GM21528 (cell line): ENCODE measurements at regions not wholly inside any gene's neighbourhood (a gene's known extent, or its start where the extent isn't known, plus 50 kb on each side); places are given as distances from the start of the nearest gene placed in this dataset.

Experiments used
- ATAC-seq: cut with Tn5 transposase; IDR thresholded peaks from one replicate; pipeline ENCODE4 v1.9.1; 2021; ENCODE audit warnings: mild to moderate bottlenecking, moderate library complexity; ENCODE audit not compliant: unreplicated experiment, low FRiP score

DNA sequence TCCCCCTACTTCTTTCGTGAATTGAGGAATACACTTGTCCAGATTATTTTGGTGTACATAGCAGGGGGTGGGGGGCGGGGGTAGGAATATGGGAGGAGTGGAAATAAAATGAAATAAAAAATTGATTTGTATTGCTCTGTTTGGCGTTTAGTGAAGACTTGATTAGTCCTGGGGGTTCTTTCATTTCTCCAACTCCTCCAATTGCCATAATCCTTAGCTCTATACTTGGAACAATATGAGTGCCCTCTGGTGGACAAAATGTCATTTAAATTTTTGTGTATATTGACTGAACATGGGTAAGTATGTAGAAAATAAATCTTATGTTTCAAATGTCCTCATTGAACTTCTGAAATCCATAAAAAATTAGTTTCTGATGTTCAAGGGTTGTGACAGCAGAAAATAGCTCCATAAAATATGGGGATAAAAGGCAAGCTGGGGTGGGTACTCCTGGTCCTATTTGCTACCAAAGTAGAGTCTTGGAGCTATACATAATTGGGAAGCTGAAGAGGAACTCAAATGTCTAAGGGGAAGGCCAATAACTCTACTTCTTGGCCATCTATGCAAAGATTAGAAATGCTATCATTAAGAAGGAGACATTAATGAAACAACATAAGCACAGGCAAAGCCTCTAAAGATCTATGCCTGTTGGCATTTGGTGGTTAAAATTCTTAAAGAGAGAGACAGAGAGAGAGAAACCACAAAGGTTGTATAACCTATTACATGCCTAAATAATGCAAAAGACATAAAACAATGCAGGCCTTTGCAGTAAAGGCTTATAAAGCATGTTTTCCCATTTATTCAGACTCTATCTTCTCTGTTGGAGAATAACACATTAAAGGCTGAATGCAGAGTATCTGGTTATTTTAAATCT, 421.6 kb downstream of the METTL15 start:
- ATAC-seq: no peak

DNA sequence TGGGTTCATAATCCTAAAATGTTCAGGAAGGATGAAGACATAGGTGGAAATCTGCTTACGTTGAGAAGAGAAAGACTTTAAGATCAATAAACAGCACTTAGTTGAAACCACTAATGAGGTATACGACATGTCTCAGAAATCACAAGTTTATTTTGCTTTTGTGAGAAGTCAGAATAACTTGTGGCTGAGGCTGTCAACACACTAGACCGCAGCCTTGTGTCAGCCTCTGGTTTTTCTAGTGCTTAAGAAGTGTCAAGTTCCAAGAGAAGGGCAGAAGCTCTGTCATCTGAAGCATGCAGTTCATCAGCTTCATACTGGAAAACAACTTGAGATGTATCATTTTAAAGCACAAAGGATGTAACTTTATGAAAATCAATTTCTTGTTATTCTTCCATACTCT, 420.9 kb downstream of the METTL15 start:
- no peak for ATAC-seq

DNA sequence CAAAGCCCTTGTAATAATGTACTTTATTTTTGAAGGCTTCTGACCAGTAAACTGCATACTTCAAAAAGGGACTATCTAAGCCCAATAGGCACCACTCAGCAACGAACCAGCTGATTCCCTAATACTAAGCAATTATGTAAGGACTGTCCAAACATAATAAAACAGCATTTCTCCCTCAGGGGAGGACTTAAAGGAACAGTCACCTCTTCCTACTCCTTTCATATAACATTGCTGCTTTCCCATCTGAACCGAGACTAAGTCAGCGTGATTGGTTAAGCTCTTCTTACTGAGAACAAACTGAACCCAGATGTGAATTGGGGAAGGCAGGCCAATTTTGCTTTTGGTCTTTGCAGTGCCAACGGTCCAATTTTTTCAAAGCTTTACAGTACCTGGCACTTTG, 420.0 kb downstream of the METTL15 start:
- no peak for ATAC-seq

DNA sequence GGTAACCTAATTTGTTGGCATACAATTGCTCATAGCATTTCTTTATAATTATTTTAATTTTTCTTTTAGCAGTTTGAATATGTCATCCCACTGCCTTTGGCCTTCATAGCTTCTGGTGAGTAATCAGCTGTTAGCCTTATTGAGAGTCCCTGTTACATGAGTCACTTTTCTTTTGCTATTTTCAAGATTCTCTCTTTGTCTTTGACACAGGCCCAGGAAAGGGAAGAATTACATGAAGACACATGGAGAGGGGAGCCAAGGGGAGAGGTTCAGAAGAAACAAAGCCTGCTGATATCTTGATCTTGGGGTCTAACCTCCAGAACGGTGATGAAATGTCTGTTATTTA, 418.2 kb downstream of the METTL15 start:
- ATAC-seq: no peak

DNA sequence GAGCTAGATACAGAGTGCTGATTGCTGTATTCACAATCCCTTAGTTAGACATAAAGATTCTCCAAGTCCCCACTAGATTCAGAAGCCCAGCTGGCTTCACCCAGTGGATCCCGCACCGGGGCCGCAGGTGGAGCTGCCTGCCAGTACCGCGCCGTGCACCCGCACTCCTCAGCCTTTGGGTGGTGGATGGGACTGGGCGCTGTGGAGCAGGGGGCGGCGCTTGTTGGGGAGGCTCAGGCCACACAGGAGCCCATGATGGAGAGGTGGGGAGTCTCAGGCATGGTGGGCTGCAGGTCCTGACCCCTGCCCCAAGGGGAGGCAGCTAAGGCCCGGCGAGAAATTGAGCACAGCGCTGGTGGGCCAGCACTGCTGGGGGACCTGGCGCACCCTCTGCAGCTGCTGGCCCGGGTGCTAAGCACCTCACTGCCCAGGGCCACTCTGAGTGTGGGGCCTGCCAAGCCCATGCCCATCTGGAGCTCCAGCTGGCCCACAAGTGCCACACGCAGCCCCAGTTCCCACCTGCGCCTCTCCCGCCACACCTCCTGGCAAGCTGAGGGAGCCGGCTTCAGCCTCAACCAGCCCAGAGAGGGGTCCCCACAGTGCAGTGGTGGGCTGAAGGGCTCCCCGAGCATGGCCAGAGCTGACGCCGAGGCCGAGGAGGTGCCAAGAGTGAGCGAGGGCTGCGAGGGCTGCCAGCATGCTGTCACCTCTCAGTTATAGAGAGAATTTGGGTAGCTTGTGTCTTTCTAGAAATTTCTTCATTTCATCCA, 417.6 kb downstream of the METTL15 start:
- no peak for ATAC-seq

DNA sequence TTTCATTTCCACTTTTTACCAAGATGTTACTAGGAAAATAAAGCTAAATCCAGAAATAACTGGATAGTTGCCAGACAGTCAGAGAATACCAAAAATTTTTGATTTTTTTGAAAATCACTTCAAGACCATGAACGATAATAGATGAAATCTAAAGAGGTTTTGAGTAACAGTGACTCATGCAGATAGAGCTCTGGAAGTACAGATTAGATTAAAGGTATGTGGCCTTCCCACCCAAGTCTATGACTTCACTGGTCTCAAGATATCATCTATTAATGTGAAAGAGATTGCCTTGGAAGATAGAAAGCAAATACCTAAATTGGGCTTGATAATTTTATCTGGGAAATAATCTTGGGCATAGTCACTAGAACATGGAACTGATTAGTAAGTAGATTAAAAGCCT, 415.9 kb downstream of the METTL15 start:
- ATAC-seq: no peak

DNA sequence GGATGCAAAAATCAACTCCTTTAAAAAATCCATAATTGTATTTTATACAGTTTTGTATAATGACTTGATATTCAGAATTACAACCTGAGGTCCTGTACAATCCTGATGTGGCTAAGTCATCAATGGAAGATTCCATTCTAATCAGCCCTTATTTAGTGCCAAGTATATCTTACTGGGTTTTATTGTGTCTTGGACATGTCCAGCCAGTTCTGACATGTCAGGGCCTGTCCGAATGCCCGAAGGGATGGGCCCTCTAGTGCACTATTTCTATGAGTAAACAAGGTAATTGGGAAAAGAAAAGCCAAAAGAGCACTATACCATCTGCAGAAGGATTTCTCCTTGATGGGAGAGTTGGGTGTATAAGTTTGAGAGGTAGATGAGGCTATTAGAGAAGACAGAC, 412.9 kb downstream of the METTL15 start:
- ATAC-seq: no peak

DNA sequence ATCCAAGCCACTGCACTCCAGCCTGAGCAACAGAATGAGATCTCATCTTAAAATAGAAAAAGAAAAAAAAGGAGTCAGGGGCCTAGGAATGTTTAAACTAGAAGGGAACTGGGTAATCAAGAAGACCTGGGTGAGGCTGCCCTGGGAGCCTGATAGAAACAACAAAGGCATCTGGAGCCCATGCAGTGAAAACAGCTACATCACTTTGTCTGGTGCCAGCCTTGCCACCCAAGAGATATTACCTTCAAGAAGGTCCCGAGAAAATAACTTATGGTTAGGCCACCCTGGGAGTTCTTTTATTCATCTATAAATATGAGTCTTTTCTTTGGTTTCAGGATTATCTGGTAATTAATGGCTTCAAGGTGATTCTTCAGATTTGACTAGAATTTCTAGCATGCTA, 412.1 kb downstream of the METTL15 start:
- no peak for ATAC-seq

DNA sequence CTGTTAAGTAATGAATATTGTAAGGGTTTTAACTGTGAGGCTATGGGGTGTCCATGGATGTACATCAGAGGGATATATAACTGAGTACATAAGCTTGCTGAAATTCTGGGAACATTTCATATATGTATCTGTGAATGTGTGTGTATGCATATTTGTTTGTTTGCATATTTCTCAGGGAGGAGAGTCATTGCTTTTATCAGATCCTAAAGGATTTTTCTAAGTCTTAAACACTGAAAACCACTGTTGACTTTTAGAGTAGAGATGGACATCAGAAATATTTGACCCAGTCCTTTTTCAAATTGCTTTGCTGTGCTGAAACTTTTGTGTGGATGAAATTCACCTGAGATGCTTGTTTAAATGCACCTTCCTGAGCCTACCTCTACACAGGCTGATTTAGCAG, 410.6 kb downstream of the METTL15 start:
- ATAC-seq: no peak

DNA sequence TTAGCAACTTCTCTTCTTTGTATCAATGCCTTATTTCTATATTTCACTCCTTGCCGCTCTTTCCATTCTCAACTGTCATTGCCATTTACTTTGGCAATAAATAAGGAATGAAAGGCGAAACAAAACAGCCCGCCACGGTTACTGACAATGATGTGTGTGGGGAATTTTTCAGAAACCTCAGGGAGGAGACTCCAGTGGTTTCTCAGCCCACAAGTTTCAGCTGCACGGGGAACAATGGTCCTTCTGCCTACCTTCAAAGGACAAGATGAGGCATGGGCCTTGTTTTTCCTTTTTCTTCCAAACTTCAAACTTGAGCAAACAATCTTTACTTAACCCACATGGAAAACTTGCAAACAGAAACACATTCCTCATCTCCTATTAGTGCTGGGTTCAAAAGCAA, 409.4 kb downstream of the METTL15 start:
- ATAC-seq: no peak

DNA sequence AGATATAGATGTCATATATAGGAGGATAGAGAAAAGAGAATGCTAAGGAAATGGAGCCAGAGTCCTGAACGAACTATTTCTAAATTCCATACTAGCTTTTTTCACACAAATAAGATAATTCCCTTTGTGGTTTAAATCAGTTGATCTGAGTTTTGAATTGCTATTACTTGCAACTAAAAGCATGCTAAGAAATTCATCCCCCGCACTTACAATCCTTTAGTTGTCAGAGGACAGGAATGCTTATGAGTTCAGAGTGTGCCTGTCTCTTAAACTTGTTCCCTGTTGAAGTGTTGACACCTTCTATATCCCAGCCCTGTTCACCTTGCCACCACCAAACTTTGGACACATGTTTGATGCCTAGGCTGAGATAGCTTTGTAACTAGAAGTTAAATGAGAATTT, 406.2 kb downstream of the METTL15 start:
- ATAC-seq: no peak

DNA sequence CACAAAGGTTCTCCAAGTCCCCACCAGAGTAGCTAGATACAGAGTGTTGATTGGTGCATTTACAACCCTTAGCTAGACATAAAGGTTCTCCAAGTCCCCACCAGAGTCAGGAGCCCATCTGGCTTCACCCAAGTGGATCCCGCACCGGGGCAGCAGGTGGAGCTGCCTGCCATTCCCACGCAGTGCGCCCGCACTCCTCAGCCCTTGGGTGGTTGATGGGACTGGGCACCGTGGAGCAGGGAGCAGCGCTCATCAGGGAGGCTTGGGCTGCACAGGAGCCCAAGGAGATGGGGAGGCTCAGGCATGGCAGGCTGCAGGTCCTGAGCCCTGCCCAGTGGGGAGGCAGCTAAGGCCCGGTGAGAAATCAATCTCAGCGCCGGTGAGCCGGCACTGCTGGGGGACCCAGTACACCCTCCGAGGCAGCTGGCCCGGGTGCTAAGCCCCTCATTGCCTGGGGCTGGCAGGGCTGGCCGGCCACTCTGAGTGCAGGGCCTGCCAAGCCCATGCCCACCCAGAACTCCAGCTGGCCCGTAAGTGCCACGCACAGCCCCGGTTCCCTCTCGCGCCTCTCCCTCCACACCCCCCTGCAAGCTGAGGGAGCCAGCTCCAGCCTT, 404.1 kb downstream of the METTL15 start:
- no peak for ATAC-seq

DNA sequence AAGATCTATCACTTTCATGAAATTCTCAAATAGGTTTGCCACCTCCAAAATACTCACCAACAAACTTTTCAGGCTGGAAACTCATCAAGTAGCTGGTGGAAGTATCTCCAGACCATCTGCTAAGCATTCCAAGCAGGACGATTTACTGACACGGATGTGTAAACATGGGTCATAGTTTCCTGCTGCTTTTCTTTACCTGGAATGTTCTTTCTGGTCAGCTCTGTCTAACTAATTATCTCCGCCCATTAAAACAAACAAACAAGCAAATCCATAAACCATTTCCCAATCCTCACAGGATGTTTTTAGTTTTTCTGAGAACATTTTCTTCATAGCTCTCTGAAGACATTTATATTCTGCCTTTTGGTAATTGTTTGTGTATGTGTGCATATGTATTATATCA, 397.0 kb downstream of the METTL15 start:
- ATAC-seq: no peak

DNA sequence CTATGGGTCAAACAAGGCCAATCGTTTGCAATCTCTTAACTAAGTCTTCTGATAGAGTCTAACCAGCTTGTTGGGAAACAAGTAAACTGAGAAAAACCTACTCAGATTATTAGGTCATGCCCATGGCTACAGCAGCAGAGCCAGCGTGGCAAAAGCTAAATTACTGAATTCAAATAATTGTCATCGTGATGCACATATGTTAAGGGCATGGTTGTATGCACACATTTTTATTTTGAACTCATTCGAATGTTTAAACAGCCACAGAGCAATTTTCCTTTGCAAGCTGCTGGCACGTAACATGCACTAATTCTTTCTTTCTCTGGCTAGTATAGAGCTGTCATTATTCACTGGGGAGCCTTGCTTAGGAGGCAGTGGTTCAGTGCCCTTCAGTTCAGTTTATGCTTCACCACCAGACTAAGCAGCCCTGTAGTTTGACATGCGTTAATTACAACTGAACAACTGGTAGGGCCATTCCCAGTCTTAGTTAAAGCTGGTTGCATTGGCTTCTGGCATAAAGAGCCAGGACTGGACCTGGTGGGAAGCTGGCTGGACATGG, 396.4 kb downstream of the METTL15 start:
- no peak for ATAC-seq

DNA sequence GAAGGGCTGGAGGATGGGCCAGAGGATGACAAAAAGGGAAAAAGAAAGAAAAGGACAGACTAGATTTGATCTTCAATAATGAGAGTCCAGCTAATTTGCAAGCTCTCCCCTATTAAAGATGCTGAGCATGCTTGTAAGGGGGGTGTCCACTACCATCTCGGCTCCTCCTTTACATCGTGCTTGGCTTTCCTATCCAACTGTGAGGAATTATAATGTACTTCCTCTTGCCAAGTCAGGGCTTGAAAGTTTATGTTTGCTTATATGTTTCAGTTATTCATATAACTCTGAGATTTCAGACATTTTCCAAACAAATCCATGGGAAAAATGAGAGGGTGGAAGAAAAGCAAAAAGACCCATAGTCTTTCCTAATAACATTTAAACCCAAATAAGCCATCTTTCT, 387.1 kb downstream of the METTL15 start:
- ATAC-seq: no peak

DNA sequence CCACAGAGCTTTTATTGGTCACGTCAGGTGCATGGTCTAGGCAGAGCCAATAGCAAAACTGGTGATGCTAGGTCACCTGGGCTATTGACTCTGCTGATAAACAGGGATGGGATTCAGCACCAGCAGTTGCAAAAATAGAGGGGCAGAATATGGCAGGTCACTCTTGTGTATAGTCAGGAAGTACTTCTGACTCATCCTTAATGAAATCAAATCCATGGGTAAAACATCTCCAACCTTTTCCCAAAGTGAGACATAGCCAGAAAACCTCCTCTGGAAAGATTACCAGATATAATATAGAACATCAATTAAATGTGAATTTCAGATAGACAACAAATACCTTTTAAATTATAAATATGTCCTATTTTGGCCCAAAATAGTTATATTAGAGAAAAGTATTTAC, 383.2 kb downstream of the METTL15 start:
- ATAC-seq: no peak

DNA sequence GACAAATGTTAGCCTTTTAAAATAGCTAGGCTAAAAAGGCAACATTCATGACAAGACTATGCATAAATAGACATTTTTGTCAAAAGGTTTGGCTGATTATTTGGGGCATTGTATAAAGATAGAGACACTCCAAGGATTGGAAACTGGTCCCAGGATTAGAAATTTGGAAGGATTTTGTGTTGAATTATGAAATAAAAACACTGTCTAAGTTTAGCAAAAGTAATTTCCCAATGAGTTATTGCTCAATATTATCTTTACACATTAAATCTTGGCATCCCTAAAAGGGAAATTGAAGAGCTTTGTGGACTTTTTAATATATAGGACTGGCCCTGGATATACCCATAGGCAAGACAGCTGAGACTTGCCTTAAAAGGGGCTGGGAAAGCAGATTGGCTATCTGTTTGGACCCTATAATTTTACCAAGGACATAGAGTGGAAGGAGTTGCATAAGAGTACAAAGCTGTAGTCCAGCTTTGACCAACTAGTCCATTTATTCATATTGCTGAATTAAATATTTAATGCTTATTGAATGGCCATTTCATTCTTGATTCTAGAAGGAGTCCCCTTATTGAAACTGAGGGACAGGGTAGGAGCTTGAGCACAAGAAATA, 382.7 kb downstream of the METTL15 start:
- ATAC-seq: no peak

DNA sequence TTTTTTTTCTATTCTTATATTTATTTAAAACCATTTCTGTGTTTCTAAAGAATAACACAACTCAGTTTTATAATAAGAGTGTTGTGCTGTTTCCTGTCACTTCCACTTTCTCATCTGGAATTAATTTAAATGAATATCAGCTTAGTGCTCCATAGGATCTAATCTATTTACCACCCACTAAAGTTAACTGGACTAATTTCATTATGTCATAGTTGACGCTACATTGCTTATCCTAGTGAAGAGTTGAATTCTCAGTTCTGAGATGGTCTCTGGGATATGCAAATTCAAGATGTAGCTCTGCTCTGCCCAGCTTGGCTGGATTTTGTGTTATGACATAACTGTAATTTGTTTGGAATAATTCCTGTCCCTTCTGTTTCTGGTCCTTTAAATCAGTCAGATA, 380.1 kb downstream of the METTL15 start:
- no peak for ATAC-seq

DNA sequence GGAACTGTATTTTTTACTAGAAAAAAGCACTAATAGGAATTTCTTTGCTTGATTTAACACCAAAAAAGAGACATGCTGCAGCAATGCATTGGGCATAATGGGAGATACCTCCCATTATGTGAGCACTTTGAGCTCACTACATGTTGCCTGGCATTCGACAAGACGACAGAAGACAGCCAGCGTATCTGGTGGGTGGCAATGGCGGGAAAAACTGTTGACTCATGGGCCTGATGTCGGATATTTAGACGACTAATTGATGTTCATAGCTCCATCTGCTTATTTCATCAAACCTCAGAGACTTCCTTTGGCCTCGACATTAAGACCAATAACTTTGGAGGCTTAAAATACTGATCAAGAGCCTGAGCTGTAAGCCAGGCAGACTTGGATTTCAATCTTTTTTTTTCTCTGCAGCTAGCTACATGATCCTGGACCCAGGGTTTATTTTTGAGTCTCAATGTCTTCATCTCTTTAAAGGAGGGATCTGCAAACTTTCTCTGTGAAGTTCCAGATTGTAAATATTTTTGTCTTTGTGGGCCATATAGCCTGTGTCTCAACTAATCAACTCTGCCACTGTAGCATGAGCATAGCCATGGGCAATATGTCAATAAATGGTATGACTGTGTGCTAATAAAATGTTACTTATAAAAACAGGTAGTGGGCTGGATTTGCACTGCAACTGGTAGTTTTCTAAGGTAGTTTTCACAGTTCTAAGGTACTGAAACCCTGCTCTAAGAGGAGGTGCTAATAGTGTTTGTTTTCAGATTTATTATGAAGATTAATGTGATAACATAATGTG, 375.1 kb downstream of the METTL15 start:
- ATAC-seq: no peak

DNA sequence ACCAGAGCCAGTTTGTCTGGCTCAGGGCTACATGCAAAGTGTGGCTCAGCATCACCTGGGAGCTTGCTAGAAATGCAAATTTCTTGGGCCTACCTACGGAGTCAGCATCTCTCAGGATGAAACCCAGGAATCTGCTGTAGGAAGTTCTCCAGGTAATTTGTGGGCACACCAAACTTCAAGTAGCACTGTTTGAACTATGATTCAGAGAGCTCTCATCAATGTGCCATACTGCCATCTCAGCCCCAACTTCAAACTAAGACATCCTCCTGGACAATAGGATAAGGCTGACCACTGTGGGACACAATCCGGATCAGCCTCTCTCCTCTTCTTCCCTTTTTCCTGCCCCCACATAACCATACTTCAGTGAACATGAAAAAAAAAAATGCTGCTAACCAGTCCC, 374.5 kb downstream of the METTL15 start:
- no peak for ATAC-seq
